HepG2 (cell line): ENCODE measurements at regions not wholly inside any gene's neighbourhood (a gene's known extent, or its start where the extent isn't known, plus 50 kb on each side); places are given as distances from the start of the nearest gene placed in this dataset.

Experiments
- ATAC-seq: fragments of 200-7000 bp; cut with Tn5 transposase; 3 replicates; pipeline ENCODE4 v1.9.1; 2020; ENCODE audit warnings: mild to moderate bottlenecking, moderate library complexity
- BruUV-seq: library from RNA; stranded (reverse); fragments of 400-500 nt; replicated peaks from 2 replicates; lab custom pipeline; 2021; lab: Mats Ljungman, UMichigan
- CTCF ChIA-PET: fragments of 300-600 bp; formaldehyde crosslinking; extraction: SDS; loops from one replicate; lab custom pipeline; 2021; ENCODE audit warnings: low total read pairs, inconsistent platforms, low intra/inter-chr PET ratio; lab: Yijun Ruan, JAX
- POLR2A ChIA-PET: fragments of 350-600 bp; sonication (Branson Sonifier 250); formaldehyde crosslinking; loops from one replicate; lab custom pipeline; 2020; ENCODE audit warnings: antibody characterized with exemption, inconsistent platforms; lab: Yijun Ruan, JAX
- DNase-seq: peaks from one replicate; pipeline ENCODE4 v3.0.0-alpha.2; 2015; ENCODE audit warnings: low spot score
- FAIRE-seq: peaks from 3 replicates; lab custom pipeline; 2011; peaks lifted over from hg19 to GRCh38; lab: Jason Lieb, UNC
- H2AFZ ChIP-seq: one replicate; pipeline ENCODE4 v1.6.1; 2011; ENCODE audit warnings: low read length, inconsistent platforms
- H3K27ac ChIP-seq: fragments of 300-600 bp; 3 replicates; pipeline ENCODE4 v1.8.0; 2011; ENCODE audit warnings: mixed run types, mild to moderate bottlenecking, mixed read lengths, low read length, inconsistent platforms; ENCODE audit not compliant: insufficient read depth; ENCODE audit errors: extremely low read length
- H3K27me3 ChIP-seq, 2 experiments: fragments of 200-600 bp in 1 of 2; 2 replicates in 1 of 2; 3 replicates in 1 of 2; pipeline versions ENCODE4 v1.6.0 to v1.8.0; 2011; ENCODE audit warnings: low read length in 2 of 2, mild to moderate bottlenecking in 2 of 2, moderate library complexity in 2 of 2, inconsistent platforms in 1 of 2; ENCODE audit not compliant: insufficient read depth in 2 of 2, control insufficient read depth in 1 of 2
- H3K36me3 ChIP-seq, 2 experiments: fragments of 200-600 bp in 1 of 2; replicated peaks in 1 of 2; 2 replicates in 1 of 2; 3 replicates in 1 of 2; pipeline versions ENCODE4 v1.5.1 to v1.8.0; 2011; ENCODE audit warnings: low read length in 2 of 2, inconsistent platforms in 1 of 2; ENCODE audit not compliant: insufficient read depth in 2 of 2, control insufficient read depth in 1 of 2
- H3K4me1 ChIP-seq: 2 replicates; pipeline ENCODE4 v1.5.1; 2012; ENCODE audit warnings: low read length, inconsistent platforms; ENCODE audit not compliant: insufficient read depth
- H3K4me2 ChIP-seq: 2 replicates; pipeline ENCODE4 v1.6.0; 2011; ENCODE audit warnings: low read depth, low read length, inconsistent platforms
- H3K4me3 ChIP-seq, 3 experiments: fragments of 200-600 bp in 1 of 3; sonication (generic), shearing (Covaris generic) in 1 of 3; replicated peaks in 1 of 3; 2 replicates each; pipeline ENCODE4 v1.5.1; 2011 to 2016; ENCODE audit warnings: low read length in 3 of 3, inconsistent platforms in 2 of 3, low read depth in 2 of 3, mild to moderate bottlenecking in 2 of 3, control low read depth in 1 of 3, mixed read lengths in 1 of 3; ENCODE audit not compliant: insufficient read depth in 1 of 3
- H3K79me2 ChIP-seq: one replicate; pipeline ENCODE4 v1.6.1; 2011; ENCODE audit warnings: low read length, inconsistent platforms; ENCODE audit not compliant: insufficient read depth
- H3K9ac ChIP-seq: 2 replicates; pipeline ENCODE4 v1.6.0; 2011; ENCODE audit warnings: mild to moderate bottlenecking, low read depth, low read length, inconsistent platforms; ENCODE audit not compliant: insufficient read depth
- H3K9me3 ChIP-seq: 2 replicates; pipeline ENCODE4 v1.5.1; 2012; ENCODE audit warnings: mild to moderate bottlenecking, low read length
- H4K20me1 ChIP-seq: 2 replicates; pipeline ENCODE4 v1.6.0; 2011; ENCODE audit warnings: inconsistent platforms, mild to moderate bottlenecking, low read length, moderate library complexity; ENCODE audit not compliant: insufficient read depth
- CENPX ChIP-seq: sonication (generic); formaldehyde crosslinking; IDR thresholded peaks from 2 replicates; pipeline ENCODE4 v1.9.0; 2021; ENCODE audit warnings: mild to moderate bottlenecking, missing genetic modification reagents, moderate library complexity
- FOXC1 ChIP-seq: sonication (generic); formaldehyde crosslinking; IDR thresholded peaks from 2 replicates; pipeline ENCODE4 v1.8.0; 2022; ENCODE audit warnings: mild to moderate bottlenecking, missing genetic modification reagents, borderline replicate concordance
- FOXK2 ChIP-seq: fragments of 450-650 bp; IDR thresholded peaks from 2 replicates; pipeline ENCODE4 v1.6.1; 2016
- LCORL ChIP-seq, 2 experiments: fragments of 450-650 bp in 1 of 2; sonication (generic) in 1 of 2; formaldehyde crosslinking in 1 of 2; IDR thresholded peaks; 2 replicates each; pipeline versions ENCODE4 v1.5.0 to v1.6.1; 2017 to 2020; ENCODE audit warnings: antibody characterized with exemption in 1 of 2, missing genetic modification reagents in 1 of 2
- TFE3 ChIP-seq: IDR thresholded peaks from 2 replicates; pipeline ENCODE4 v1.6.1; 2016
- ZNF687 ChIP-seq: sonication (generic); formaldehyde crosslinking; IDR thresholded peaks from 2 replicates; pipeline ENCODE4 v1.5.1; 2020; ENCODE audit warnings: mild to moderate bottlenecking, missing genetic modification reagents, moderate library complexity
- WGBS: methylation state at CpG from one replicate; pipeline ENCODE4 v1.1.6; 2017; ENCODE audit warnings: low lambda C conversion rate; 5-methylcytosine and 5-hydroxymethylcytosine counted together
- in situ Hi-C: cut with HindIII; loops from 2 replicates; pipeline ENCODE4 v1.10.0; 2017; ENCODE audit warnings: low pct_unique_long_range_greater_than_20kb; ENCODE audit not compliant: extremely low pct_ligation_motif_present
- intact Hi-C: fragments of 100-400 bp; cut with micrococcal nuclease; formaldehyde crosslinking; loops from one replicate; pipeline ENCODE4 v1.10.0; 2022; ENCODE audit not compliant: unreplicated experiment

GRCh38 chr10:3719024-3719843 is 65.8 kb downstream of the KLF6 start:
- ATAC-seq, result peak; percentile 44
- Histone ChIP-seq H3K4me1 (no peaks in the 10 kb centered on the region), H3K27me3 (peaks cover 2 to 36% of the 10 kb centered on the region in 2 experiments; a peak in 3 of 5 replicates), H3K4me2 (no peak overlapping the region), H3K79me2 (no peaks in the 10 kb centered on the region), H3K4me3 (no peak overlapping the region), H2AFZ (no peak overlapping the region), H3K9ac (no peak overlapping the region), H3K27ac (no peak overlapping the region), H3K9me3 (no peaks in the 10 kb centered on the region), H3K36me3 (no peaks in the 10 kb centered on the region), H4K20me1 (no peaks in the 10 kb centered on the region)
- TF ChIP-seq CENPX (CRISPR knock-in tag) (no peak), LCORL (IDR thresholded peaks at IDR 0.05) (no peak), LCORL (CRISPR knock-in tag; IDR thresholded peaks at IDR 0.05) (no peak), FOXK2 (no peak), TFE3 (CRISPR knock-in tag) (no peak), ZNF687 (CRISPR knock-in tag) (peak; percentile 15; the same call in 1 of the 2 replicates), FOXC1 (CRISPR knock-in tag) (no peak)
- no peak for DNase-seq
- 43% methylated on average over 7 of the region's 17 CpGs for WGBS
- ChIA-PET CTCF (no interaction called here), POLR2A (no interaction called here)
- no TSS peak for BruUV-seq
- no peak for FAIRE-seq
- intact Hi-C loops (no loop called here), in situ Hi-C loops (no loop called here)
